SK-N-SH treated with all-trans-retinoic acid at 6 μM for 48 hours (cell line): ENCODE measurements at regions not wholly inside any gene's neighbourhood (a gene's known extent, or its start where the extent isn't known, plus 50 kb on each side); places are given as distances from the start of the nearest gene placed in this dataset.

Experiments
- ATAC-seq: fragments of 200-7000 bp; cut with Tn5 transposase; 3 replicates; pipeline ENCODE4 v1.9.1; 2020; ENCODE audit warnings: mild to moderate bottlenecking, moderate library complexity
- ARNTL ChIP-seq: fragments of 450-650 bp; formaldehyde crosslinking; IDR thresholded peaks from 2 replicates; pipeline ENCODE4 v1.5.0; 2020; ENCODE audit warnings: low read depth, mild to moderate bottlenecking, moderate library complexity, borderline replicate concordance
- BACH2 ChIP-seq: fragments of 250-450 bp; sonication (Bioruptor Pico); IDR thresholded peaks from 2 replicates; pipeline ENCODE4 v1.9.0; 2021; ENCODE audit warnings: mild to moderate bottlenecking, borderline replicate concordance
- CREB5 ChIP-seq: fragments of 250-450 bp; sonication (Bioruptor Pico); IDR thresholded peaks from 2 replicates; pipeline ENCODE4 v1.5.1; 2020; ENCODE audit warnings: low read depth, mild to moderate bottlenecking, moderate library complexity
- CSDC2 ChIP-seq: fragments of 250-450 bp; sonication (Bioruptor Pico); IDR thresholded peaks from 2 replicates; pipeline ENCODE4 v1.5.0; 2020; ENCODE audit warnings: mild to moderate bottlenecking, moderate library complexity
- CSRNP3 ChIP-seq: fragments of 250-450 bp; sonication (Bioruptor Pico); IDR thresholded peaks from 2 replicates; pipeline ENCODE4 v1.5.1; 2021; ENCODE audit warnings: mild to moderate bottlenecking, moderate library complexity
- ESRRG ChIP-seq: fragments of 250-450 bp; sonication (Bioruptor Pico); IDR thresholded peaks from 2 replicates; pipeline ENCODE4 v1.6.1; 2021; ENCODE audit warnings: mild to moderate bottlenecking
- GLIS3 ChIP-seq: fragments of 250-450 bp; sonication (Bioruptor Pico); IDR thresholded peaks from 2 replicates; pipeline ENCODE4 v1.5.0; 2020; ENCODE audit warnings: mild to moderate bottlenecking, moderate library complexity
- ISL1 ChIP-seq: fragments of 250-450 bp; sonication (Bioruptor Pico); IDR thresholded peaks from 2 replicates; pipeline ENCODE4 v2.1.2; 2022; ENCODE audit warnings: mild to moderate bottlenecking, moderate library complexity
- OSR1 ChIP-seq: fragments of 250-450 bp; sonication (Bioruptor Pico); IDR thresholded peaks from 2 replicates; pipeline ENCODE4 v1.8.0; 2022; ENCODE audit warnings: moderate library complexity, mild to moderate bottlenecking, inconsistent platforms
- PATZ1 ChIP-seq: fragments of 250-450 bp; sonication (Bioruptor Pico); IDR thresholded peaks from 2 replicates; pipeline ENCODE4 v1.8.0; 2020; ENCODE audit warnings: mild to moderate bottlenecking, moderate library complexity, borderline replicate concordance
- PPARA ChIP-seq: fragments of 250-450 bp; sonication (Bioruptor Pico); IDR thresholded peaks from 2 replicates; pipeline ENCODE4 v1.5.0; 2020; ENCODE audit warnings: mild to moderate bottlenecking, borderline replicate concordance
- RARB ChIP-seq: fragments of 250-450 bp; sonication (Bioruptor Pico); IDR thresholded peaks from 2 replicates; pipeline ENCODE4 v1.8.0; 2021; ENCODE audit warnings: mild to moderate bottlenecking, moderate library complexity
- SNAI2 ChIP-seq: fragments of 250-450 bp; sonication (Bioruptor Pico); IDR thresholded peaks from 2 replicates; pipeline ENCODE4 v1.5.0; 2020; ENCODE audit warnings: mild to moderate bottlenecking, moderate library complexity
- TCF4 ChIP-seq: fragments of 250-450 bp; sonication (Bioruptor Pico); IDR thresholded peaks from 2 replicates; pipeline ENCODE4 v1.8.0; 2021; ENCODE audit warnings: mild to moderate bottlenecking, moderate library complexity, borderline replicate concordance
- TOX ChIP-seq: fragments of 250-450 bp; sonication (Bioruptor Pico); IDR thresholded peaks from 2 replicates; pipeline ENCODE4 v1.8.0; 2021; ENCODE audit warnings: mild to moderate bottlenecking, moderate library complexity, borderline replicate concordance
- TSHZ2 ChIP-seq: fragments of 250-450 bp; sonication (Bioruptor Pico); IDR thresholded peaks from 2 replicates; pipeline ENCODE4 v1.5.0; 2020; ENCODE audit warnings: mild to moderate bottlenecking, moderate library complexity
- ZC3H10 ChIP-seq: fragments of 250-450 bp; sonication (Bioruptor Pico); IDR thresholded peaks from 2 replicates; pipeline ENCODE4 v1.5.1; 2021; ENCODE audit warnings: mild to moderate bottlenecking, moderate library complexity
- ZFP3 ChIP-seq: fragments of 250-450 bp; sonication (Bioruptor Pico); IDR thresholded peaks from 2 replicates; pipeline ENCODE4 v1.5.0; 2020; ENCODE audit warnings: mild to moderate bottlenecking, moderate library complexity
- ZFP30 ChIP-seq: fragments of 450-650 bp; formaldehyde crosslinking; IDR thresholded peaks from 2 replicates; pipeline ENCODE4 v1.5.0; 2022; ENCODE audit warnings: mild to moderate bottlenecking, moderate library complexity
- ZNF565 ChIP-seq: fragments of 450-650 bp; formaldehyde crosslinking; conservative IDR thresholded peaks from 2 replicates; pipeline ENCODE4 v1.5.0; 2020; ENCODE audit warnings: low read depth, mild to moderate bottlenecking, moderate library complexity
- ZNF70 ChIP-seq: fragments of 450-650 bp; formaldehyde crosslinking; IDR thresholded peaks from 2 replicates; pipeline ENCODE4 v1.5.0; 2020; ENCODE audit warnings: mild to moderate bottlenecking, moderate library complexity
- ZNF8 ChIP-seq: fragments of 450-650 bp; formaldehyde crosslinking; IDR thresholded peaks from 2 replicates; pipeline ENCODE4 v1.5.0; 2020; ENCODE audit warnings: mild to moderate bottlenecking, moderate library complexity
- TF ChIP-seq, protein P1 (sequence below): fragments of 250-450 bp; sonication (Bioruptor Pico); IDR thresholded peaks from 2 replicates; pipeline ENCODE4 v1.8.0; 2021; ENCODE audit warnings: low read depth, mild to moderate bottlenecking, moderate library complexity, borderline replicate concordance

DNA sequence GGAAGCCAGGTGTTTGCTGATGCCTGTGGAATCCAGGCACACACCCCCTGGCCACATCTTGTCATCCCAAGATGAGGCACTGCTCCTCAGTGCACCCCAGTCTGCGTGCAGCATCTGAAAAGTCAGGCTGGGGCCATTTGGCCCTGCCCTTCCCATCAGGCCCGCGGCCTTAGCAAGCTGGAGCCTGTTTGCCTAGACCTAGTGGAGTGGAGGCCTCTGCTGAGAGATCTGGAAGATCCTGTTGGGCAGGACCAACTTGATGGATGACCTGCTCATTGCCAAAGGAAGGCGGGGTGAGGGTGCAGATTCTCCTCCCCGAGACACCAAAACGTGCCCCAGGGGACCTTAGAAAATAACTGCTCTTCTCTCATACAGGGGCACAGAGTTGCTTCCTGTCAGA is 220.2 kb downstream of the SHQ1 start:
- no peak for ATAC-seq
- TF ChIP-seq ISL1 (no peak), ZNF70 (CRISPR knock-in tag) (no peak), CSDC2 (CRISPR knock-in tag) (no peak), ZFP3 (no peak), TCF4 (CRISPR knock-in tag) (no peak), ZFP30 (no peak), RARB (CRISPR knock-in tag) (no peak), OSR1 (CRISPR knock-in tag) (no peak), BACH2 (CRISPR knock-in tag) (no peak), CSRNP3 (CRISPR knock-in tag) (no peak), GLIS3 (CRISPR knock-in tag) (no peak), ZNF565 (no peak), ZNF8 (no peak), PPARA (CRISPR knock-in tag) (no peak)
- TF ChIP-seq, protein P1, sequence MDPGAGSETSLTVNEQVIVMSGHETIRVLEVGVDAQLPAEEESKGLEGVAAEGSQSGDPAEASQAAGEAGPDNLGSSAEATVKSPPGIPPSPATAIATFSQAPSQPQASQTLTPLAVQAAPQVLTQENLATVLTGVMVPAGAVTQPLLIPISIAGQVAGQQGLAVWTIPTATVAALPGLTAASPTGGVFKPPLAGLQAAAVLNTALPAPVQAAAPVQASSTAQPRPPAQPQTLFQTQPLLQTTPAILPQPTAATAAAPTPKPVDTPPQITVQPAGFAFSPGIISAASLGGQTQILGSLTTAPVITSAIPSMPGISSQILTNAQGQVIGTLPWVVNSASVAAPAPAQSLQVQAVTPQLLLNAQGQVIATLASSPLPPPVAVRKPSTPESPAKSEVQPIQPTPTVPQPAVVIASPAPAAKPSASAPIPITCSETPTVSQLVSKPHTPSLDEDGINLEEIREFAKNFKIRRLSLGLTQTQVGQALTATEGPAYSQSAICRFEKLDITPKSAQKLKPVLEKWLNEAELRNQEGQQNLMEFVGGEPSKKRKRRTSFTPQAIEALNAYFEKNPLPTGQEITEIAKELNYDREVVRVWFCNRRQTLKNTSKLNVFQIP (CRISPR knock-in tag) = no peak
- TF ChIP-seq, all 23 proteins: peak for 0

- ATAC-seq = no peak
- no peak for TF ChIP-seq ZNF70 (CRISPR knock-in tag)
- TF ChIP-seq ZC3H10 (CRISPR knock-in tag) = no peak
- no peak for TF ChIP-seq ZFP30
Observed at GRCh38 chr3:72627271-72627670, 221.0 kb downstream of the SHQ1 start.

DNA sequence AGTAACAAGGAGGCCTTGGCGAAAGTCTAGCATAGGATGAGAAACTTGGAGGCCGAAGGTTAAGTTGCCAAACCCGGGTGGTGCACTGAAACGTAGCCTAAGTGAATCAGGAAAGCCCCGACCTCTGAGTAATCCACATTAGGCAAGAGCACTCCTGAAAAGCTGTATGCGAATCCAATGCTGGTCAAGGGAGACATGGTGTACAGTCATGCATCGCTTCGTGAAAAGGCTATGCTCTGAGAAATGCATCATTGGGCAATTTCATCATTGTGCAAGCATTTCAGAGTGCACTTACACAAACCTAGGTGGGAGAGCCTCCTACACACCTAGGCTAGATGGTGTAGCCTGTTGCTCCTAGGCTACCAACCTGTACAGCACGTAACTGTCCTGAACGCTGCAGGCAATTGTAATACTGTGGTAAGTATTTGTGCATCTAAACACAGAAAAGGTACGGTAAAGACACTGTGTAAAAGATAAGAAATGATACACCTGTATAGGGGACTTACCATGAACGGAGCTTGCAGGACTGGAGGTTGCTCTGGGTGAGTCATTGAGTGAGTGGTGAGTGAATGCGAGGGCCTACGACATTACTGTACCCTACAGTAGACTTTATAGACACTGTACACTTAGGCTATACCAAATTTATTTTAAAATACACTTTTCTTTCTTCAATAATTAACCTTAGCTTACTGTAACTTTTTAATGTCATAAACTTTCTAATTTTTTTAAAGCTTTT is 222.5 kb downstream of the SHQ1 start:
- no peak for TF ChIP-seq CSDC2 (CRISPR knock-in tag)
- ATAC-seq = no peak

DNA sequence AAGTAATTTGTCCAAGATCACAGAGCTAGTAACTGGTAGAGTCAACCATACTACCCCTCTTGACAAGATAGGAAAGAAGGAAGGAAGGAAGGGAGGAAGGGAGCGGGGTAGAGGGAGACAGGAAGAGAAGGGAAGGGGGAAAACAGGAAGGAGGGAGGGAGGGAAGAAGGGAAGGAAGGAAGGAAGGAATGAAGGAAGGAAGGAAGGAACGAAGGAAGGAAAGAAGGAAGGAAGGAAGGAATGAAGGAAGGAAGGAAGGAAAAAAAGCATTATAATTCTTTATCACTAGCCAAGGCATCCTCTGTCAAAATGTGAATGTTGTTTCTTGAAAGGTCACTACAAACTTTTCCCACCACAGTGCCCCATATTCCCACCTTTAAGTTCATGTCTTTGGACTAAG is 223.6 kb downstream of the SHQ1 start:
- ATAC-seq = no peak

More for the DNA sequence above, 223.6 kb downstream of the SHQ1 start:
- no peak for TF ChIP-seq TCF4 (CRISPR knock-in tag)
- no peak for TF ChIP-seq CREB5 (CRISPR knock-in tag)
- no peak for TF ChIP-seq ISL1
- TF ChIP-seq TSHZ2 (CRISPR knock-in tag) = no peak
- TF ChIP-seq BACH2 (CRISPR knock-in tag) = no peak
- no peak for TF ChIP-seq SNAI2
- no peak for TF ChIP-seq ESRRG (CRISPR knock-in tag)
- TF ChIP-seq ZNF70 (CRISPR knock-in tag) = no peak
- no peak for TF ChIP-seq ZC3H10 (CRISPR knock-in tag)
- no peak for TF ChIP-seq PATZ1 (CRISPR knock-in tag)
- TF ChIP-seq ARNTL (CRISPR knock-in tag) = no peak
- TF ChIP-seq ZNF565 = no peak
- TF ChIP-seq ZNF8 = no peak
- TF ChIP-seq CSRNP3 (CRISPR knock-in tag) = no peak
- no peak for TF ChIP-seq PPARA (CRISPR knock-in tag)
- TF ChIP-seq TOX (CRISPR knock-in tag) = no peak
- TF ChIP-seq ZFP3 = no peak
- no peak for TF ChIP-seq RARB (CRISPR knock-in tag)
- no peak for TF ChIP-seq GLIS3 (CRISPR knock-in tag)
- TF ChIP-seq, all 23 proteins: peak for 0
